Occipital lobe (tissue), 1 donor: ENCODE measurements at regions not wholly inside any gene's neighbourhood (a gene's known extent, or its start where the extent isn't known, plus 50 kb on each side); places are given as distances from the start of the nearest gene placed in this dataset.

Experiments used
- DNase-seq: peaks from one replicate; lab custom pipeline; 2025; lab: John Stamatoyannopoulos, UW

DNA sequence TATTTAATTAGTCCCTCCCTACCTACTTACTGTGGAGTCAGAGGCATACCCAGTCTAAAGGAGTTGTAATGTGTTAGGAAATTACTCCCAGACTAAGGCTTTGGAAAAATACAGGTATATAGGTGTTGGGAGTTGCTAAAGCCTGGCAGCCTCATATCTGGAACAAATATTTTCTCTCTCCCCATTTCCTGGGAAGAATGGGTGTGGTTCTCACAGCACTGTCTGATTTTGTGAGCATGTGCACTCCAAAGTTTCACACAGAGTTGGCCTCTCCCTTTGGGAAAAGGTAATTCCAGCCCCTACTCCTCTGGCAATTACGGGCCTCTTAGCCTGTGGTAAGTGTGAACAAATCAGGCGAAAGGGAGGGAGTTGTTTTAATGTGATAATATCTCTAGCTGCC is 187.0 kb downstream of the MID1IP1 start:
- DNase-seq: no peak

DNA sequence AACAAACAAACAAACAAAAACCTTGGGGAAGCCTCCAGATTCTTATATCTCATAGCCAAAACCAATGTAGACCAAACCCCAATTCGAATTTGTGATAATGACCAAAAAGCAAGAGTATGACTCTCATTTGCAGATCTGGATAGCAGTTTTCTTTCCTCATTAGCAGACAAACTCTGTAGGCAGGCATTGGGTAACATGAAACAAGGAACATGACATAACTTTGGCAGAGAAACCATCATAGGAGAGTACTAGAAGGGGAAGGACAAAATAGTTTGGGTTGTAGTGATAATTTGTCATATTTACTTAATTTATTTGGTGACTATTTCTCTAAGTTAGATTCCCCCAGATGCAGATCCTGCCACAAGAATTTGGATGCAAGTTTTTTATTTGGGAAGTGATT is 187.8 kb downstream of the MID1IP1 start:
- no peak for DNase-seq

DNA sequence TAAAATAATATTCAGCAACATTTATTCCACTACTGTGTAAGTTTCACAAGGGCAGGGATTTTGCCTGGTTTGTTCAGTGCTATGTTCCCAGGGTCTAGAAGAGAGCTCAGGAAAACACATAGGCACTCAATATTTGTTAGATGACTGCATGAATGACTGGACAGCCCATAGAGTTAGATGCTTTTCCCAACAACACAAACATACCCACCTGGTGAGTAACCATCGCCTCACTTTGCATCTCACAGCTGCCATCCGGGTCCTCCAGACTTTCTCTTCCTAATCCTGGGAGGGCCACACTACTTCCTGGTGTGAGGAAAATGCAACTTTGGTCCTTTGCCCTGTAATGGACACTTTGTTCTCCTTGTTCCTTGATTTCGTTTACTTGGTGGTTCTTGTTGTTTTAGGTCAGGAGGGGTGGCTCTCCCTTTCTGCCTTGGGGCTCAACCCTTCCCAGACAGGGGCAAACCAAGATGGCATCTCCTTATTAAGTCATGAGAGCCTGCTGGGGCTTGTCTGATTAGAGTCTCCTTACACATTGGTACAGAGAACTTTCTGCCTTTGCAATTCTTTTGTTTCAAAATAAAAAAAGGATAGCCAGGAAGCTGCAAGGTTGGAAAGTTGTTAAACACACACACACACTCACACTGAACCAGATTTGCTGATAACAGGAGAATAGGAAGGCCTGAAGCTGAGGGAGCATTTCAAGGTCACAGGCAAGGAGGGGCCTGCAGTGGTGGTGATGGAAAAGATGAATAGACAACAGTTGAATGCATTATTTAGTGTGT is 190.6 kb downstream of the MID1IP1 start:
- DNase-seq: no peak

DNA sequence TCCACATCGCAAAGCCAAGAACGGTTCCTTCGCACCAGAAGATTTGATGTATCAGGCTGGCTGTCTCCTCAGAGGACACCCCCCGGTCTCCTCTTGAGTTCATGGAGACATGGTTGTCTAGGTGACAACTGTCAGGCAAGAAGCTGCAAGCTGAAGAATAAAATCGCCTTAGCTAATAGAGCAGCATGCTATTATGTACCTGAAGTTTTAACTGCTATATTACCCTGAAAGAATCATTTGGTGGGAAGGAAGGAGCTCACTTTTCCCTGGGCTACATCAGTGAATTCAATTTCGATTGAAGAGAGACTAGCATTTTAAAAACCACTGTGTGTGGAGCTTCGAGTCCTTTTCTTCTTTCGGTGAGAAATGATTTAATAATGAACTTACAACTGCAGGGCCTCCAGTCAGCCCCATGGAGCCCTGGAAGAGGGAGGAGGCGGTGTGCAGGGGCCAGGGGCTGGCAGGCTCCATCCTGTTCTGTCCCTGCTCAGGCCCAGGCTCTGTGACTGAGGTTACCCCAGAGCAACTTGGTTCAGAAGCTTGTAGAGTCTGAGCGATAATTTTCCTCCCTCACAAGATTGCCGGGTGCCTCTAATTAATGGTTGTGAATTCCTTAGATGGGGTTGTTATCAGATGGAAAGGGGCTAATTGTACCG is 191.3 kb downstream of the MID1IP1 start:
- DNase-seq: no peak

DNA sequence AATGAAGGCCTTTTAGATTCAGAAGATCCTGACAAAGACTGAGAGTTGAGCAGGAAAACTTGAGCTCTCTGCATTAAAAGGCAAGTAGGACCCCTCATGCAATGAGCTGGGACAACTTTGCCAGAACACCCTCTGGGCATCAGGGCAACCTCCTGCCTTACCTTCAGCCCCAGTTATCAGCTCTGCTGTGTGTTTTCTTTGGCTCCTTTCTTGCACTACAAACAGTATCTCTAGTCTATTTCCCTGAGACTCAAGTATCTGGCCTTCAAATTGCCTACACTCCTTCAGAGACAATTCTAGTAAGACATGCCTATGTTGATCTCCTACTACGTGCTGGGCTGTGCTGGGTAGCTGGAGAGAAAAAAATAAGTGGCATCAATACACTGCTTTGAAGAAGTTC is 192.2 kb downstream of the MID1IP1 start:
- no peak for DNase-seq

DNA sequence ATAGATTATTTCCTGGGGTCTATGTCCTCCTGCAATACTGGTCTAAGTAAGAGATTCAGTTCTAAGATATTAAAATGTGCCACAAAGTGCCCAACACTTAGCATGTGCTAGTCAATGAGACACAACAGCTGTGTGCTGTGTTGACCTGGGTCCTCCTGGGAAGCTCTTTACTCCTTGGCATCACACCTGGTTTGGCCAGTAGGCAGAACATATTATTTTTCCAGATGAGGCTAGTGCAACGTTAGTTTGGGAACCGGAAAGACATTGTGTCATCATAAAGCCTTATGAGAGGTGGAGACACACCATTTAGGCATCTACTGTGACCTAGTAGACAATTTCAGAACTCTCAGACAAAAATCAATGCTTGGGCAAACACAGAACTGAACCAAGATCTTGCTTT is 197.8 kb downstream of the MID1IP1 start:
- DNase-seq: no peak

DNA sequence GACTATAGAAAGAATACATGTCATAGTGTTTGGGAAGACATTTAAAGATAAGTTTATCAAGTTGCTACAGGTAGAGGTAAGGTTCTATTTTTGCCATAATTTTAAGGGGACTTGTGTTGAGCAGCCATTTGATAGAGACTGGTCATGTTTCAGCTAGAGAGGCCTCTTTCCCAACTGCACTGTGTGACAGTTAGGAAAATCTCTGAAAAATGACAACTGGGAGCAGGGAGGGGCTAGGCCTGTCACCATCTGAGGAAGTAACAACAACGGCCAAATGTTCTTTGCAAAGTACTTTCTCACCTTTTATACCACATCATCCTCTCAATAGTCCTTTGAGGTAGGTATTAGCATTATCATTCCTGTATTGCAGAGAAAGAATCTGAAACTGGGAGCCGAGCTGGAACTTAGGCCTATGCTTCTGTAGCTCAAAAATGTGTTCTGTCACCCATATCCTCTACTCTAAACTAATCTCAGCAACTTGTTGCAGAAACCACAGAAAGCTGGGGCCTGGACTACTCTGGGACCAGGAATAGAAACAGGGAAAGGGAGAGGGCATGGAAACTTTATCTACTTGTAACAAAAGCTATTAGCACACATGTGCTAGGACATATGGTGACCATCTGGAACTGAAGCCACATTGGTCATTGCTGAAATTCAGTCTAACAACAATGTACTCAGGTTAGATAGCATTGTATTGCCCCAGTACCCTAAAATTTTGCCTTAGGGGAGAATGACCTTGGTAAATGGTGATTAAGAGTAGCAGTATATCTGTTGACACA is 198.9 kb downstream of the MID1IP1 start:
- no peak for DNase-seq

DNA sequence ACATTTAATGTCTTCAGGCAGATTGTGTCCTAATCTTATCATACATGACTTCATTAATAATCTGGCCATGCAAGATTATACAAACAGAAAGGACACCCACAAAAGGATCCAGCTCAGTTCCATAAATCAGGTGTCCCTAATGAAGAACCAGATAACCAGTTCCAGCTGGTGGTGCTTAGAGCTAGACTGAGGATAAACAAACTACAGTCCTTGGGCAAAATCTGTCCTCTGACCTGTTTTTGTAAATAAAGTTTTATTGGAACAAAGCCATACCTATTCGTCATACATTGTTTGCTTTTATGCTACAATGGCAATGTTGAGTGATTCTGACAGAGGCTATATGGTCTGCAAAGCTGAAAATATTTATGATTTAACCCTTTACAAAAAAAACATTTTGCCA is 199.5 kb downstream of the MID1IP1 start:
- DNase-seq: no peak

DNA sequence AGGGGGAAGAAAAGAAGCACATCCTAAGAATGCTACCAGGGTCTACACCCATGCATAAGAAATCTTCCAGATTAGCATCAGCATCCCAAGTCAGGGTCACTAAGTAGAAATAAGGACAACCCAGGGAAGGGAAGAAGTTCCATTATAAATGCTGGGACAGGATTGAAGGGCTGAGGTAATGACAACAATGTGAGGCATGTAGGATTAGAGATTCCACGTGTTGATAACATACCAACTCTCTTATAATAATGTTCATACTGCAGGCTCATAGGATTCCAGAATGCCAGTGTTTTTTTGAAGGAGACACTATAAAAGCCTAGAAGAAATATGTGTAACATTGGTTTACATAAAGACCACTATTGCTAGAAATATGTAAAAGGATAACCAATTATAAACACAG is 201.2 kb downstream of the MID1IP1 start:
- DNase-seq: no peak

DNA sequence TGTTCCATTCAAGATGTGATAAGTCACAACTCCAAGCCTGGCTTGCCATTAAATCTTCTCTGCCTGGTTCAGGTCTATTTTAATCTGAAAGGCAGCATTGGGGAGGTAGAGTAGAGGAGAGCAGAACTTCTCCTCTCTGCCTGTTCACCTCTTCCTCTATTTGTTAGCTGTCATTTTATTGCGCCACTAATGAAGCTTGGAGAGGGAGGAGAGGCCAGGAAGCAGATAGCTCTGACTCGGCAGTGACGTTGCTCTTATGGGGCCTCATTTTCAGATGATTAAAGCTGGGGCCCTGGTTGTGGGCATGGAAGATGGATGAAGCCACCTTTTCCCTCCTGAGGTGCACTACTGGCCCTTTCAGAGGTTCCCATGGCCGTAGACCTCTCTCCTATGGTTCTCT is 207.3 kb downstream of the MID1IP1 start:
- DNase-seq: no peak

DNA sequence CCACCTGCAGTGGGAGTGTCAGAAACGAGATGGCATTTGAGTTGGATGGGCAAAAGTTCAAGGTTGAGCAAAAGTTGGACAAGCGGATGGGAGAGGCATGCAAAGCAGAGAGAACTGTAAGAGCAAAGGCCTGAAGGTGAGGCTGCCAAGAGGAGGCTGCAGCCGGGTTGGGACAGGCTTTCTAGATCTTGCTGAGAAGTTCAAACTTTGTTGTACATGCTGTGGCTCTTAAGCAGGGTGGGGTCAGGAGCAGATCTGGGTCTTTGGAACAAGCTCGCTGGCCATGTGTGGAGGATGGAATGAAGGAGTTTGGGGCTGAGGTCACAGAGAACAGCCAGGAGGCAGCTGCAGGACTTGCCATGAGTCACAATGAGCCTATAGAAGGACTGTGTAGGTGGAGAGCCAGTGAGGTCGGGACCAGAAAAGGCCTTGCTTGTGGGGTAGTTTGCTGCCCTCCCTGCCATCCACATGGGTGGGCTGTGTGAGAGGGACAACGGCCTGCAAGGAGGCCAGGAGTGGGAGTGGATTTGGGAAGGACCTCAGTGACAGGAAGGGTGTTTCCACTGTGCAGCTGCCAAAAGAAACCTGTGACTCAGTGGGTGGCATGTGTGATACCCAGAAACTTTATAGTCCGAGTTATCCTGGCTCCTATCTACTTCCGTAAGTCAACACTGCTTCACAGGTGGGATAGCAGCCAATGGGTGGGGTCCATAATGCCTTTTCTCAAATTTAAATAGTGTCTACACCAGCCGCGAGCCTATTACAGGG is 210.4 kb downstream of the MID1IP1 start:
- no peak for DNase-seq

DNA sequence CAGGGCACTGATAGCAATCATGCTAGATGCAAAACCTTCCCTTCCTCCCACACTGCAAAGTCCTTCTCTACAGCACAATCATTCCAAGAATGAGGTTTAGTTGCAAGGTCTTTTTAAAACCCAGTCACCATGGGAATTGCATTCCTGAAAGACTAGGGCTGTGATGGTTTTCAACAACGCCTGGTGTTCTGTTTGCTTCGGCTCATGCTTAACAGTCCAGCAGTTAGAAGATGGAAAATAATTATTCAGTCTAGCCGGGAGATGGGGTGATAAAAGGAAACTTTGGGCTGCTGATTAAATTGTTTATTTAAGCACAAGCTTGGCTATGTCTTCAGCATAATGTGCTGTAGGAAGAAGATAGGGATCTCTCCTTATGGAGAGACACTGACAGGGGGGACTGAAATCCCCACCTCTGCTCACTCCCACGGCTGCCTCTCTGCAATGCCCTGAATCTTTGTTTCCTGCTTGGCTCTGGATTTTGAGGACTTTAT is 211.4 kb downstream of the MID1IP1 start:
- no peak for DNase-seq

DNA sequence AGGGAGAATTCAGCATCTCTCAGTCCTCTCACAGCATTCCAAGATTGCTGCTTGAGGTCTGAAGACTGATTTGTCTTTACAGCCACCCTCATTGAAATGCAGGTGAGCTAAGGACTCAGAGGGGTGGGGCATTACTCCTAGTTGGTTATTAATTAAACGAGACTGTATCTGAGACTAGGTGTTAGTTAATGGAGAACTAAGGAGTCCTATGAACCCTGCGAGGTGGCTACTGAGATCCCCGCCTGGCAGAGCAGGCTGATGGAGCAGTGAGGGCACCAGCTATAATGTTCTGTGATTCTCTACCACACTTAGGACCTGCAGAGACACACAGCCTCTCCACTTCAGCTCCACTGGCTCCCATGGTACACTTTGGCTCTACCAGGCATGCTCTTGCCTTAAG is 215.3 kb downstream of the MID1IP1 start:
- no peak for DNase-seq

DNA sequence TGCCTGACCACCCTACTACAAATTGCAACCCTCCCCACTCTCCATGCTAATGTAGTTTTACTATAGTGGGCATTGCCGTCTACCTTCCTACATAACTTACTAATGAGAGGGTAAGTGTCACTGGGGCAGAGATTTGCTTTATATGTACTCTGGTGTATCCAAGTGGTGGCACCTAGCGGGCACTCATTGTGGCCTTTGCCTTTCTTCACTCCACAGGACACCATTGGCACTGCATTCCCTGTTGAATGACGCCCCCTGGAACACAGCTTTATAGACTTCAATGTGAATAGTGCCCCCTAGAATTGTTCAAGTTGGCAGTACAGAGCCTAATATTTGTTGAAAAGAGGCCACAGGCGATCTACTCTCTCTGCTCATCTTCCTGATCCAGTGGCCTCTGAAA is 215.8 kb downstream of the MID1IP1 start:
- no peak for DNase-seq

DNA sequence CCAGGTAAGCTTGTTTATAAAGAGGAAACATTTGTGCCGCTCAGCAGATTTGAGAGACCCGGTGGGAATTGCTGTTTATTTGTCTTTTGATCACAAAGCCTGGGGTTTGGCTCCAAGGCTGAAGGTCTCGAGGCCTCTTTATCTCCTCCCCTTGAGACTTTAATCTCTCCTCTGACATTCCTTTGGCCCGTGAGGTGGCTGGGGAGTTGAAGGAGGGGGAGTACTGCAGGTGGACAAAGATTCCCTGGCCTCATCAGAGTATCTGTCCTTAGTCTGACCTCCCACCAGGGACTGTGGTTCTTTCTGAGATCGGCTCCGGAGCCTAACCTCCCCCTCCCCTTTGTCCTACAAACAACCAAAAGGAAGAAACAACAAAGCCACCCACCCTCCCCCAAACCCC is 216.5 kb downstream of the MID1IP1 start:
- DNase-seq: no peak

DNA sequence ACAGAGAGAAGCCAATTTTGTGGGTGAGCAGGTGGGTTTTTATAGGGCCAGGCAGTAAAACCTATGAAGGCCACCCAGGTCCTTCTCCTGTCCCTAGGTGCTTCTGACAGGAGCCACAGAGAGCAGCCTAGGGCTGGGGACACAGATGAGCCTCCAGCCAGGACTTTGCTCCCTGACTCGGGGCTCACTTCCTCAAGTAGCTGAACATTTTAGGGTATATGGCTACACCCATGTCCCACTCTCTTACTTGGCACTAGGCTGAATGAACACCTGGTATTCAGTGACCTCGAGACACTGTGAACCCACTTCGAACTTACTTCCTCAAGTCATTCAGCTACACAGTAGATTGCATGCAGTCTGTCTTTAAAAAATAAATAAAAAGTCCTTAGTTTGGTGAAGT is 217.3 kb downstream of the MID1IP1 start:
- DNase-seq: no peak

DNA sequence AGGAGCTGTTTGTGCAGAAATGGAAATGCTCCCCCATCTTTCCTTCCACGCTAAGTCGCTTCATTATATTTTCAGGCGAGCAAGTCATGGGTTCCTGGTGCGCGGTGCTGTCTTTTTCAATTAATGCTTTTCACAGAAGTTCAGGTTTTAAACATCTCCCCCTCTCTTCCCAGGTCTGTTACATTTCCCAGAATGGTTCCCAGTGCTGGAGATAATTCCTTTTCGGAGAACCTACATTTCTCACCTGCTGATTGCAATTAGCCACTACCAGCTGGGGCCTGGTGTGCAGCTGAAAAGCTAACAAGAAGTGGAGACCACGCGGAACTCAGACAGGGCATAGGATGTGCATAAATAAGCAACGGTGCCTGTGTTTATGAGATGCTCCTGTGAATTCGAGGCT is 217.8 kb downstream of the MID1IP1 start:
- no peak for DNase-seq

DNA sequence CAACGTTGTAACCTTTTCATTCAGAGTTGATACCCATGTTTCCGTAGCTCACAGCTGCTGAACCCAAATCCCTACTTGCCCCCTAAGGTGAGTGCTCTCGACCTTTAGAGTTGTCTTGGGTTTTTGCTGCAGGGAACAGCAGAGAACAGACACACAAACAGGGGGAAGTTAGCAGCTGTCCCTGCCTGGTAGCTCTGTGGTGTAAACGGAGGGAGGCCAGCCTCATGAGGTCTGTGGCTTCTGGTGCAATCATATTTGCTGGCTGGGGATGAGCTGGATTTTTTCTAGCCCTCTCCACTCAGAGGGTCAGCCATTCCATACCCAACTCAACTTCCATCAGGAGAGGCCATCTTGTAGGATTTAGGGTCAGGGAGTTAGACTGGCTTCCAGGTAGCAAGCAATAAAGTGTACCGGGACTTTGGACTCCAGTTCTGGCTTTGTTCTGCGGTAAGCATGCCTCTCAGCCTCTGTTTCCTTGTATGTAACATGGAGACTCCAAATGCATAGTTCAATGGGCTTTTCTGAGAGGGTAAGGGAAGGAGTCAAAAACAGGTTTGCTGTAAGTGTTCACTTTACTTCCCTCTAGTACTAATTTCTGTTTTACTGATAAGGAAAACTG is 218.9 kb downstream of the MID1IP1 start:
- DNase-seq: no peak

DNA sequence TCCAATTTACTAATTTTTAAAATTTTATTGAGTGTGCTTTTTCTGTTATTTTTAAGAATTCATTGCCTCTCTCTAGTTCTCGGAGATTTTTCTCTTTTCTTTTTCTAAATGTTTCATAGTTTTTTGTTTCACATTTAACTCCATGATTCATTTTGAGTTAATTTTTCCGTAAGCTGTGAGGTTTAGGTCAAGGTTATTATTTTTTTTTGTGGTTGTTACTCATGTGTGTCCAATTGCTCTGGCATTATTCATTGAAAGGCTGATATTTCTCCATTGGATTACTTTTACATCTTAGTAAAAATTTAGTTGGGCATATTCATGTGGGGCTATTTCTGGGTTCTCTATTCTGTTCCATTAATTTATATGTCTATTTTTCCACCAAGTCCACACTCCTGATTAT is 220.8 kb downstream of the MID1IP1 start:
- no peak for DNase-seq

DNA sequence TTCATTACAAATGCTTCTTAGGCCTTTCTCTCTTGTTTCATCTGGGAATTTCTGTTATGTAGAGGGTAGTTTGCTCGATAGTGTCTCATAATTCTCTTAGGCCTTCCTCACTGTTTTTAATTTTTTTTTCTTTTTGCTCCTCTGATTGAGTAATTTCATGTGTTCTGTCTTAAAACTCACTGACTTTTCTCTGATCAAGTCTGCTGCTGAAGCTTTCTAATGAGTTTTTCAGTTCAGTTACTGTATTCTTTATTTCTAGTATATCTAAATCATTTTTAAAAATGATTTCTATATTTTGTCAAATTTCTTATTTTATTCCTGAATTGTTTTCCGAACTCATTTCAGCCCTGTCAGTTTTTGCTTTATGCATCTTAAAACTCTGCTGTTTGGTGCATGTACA is 228.0 kb downstream of the MID1IP1 start:
- no peak for DNase-seq

DNA sequence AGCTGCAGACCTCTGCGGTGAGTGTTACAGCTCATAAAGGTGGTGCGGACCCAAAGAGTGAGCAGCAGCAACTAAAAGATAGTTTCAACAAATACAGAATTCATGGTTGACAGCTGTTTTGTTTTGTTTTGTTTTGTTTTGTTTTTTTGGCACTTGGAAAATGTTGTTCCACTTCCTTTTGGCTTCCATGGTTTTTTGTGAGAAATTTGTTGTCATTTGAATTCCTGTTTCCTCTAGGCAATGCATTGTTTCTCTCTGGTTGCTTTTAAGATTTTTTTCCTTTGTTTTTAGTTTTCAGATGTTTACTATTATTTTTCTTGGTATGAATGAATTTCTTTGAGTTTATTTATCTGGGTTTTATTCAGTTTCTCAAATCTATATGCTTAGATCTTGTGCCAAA is 229.4 kb downstream of the MID1IP1 start:
- no peak for DNase-seq
